Nephron (organoid): ENCODE measurements at regions not wholly inside any gene's neighbourhood (a gene's known extent, or its start where the extent isn't known, plus 50 kb on each side); places are given as distances from the start of the nearest gene placed in this dataset.

Experiments used
- H3K27ac Mint-ChIP-seq, 3 experiments: 2 replicates each; pipeline ENCODE4 v1.8.0; 2020; ENCODE audit warnings: mixed read lengths in 3 of 3, mild to moderate bottlenecking in 2 of 3, moderate library complexity in 1 of 3
- H3K27me3 Mint-ChIP-seq: 2 replicates; pipeline ENCODE4 v1.8.0; 2021; ENCODE audit warnings: low read depth, mild to moderate bottlenecking, moderate library complexity, mixed read lengths
- H3K36me3 Mint-ChIP-seq: 2 replicates; pipeline ENCODE4 v1.8.0; 2020; ENCODE audit warnings: low read depth, mixed read lengths
- H3K4me1 Mint-ChIP-seq: 2 replicates; pipeline ENCODE4 v1.8.0; 2020; ENCODE audit warnings: mixed read lengths
- H3K4me3 Mint-ChIP-seq, 3 experiments: 2 replicates each; pipeline ENCODE4 v1.8.0; 2020; ENCODE audit warnings: mild to moderate bottlenecking in 3 of 3, mixed read lengths in 3 of 3, moderate library complexity in 2 of 3
- H3K9me3 Mint-ChIP-seq: 2 replicates; pipeline ENCODE4 v1.8.0; 2020; ENCODE audit warnings: mixed read lengths
- CTCF ChIP-seq, 3 experiments: fragments of 200-600 bp; sonication (generic); IDR thresholded peaks; one replicate each; pipeline ENCODE4 v1.5.0; 2021; ENCODE audit warnings: antibody characterized with exemption in 3 of 3; ENCODE audit not compliant: unreplicated experiment in 3 of 3

- Mint-ChIP-seq H3K27me3 (peaks cover 3% of the 10 kb centered on the region), H3K4me3 (no peak overlapping the region), H3K4me1 (peaks cover 79% of the 10 kb centered on the region), H3K36me3 (no peaks in the 10 kb centered on the region), H3K9me3 (peaks cover 6% of the 10 kb centered on the region), H3K27ac (peak overlapping the region in 1 of 3 experiments; percentile 62)
- TF ChIP-seq CTCF (IDR thresholded peaks at IDR 0.05; ENCODE audit: unreplicated experiment in 3 of 3): no peak
Observed at GRCh38 chr10:31617133-31617532, 298.1 kb downstream of the ZEB1 start.

- H3K27me3 Mint-ChIP-seq: peaks cover 3% of the 10 kb centered on the region
- H3K4me3 Mint-ChIP-seq: no peak overlapping the region
- H3K4me1 Mint-ChIP-seq: peaks cover 76% of the 10 kb centered on the region
- H3K9me3 Mint-ChIP-seq: peaks cover 6% of the 10 kb centered on the region
- H3K27ac Mint-ChIP-seq: peak overlapping the region in 2 of 3 experiments; percentile 57 to 73
- TF ChIP-seq CTCF (IDR thresholded peaks at IDR 0.05; ENCODE audit: unreplicated experiment in 3 of 3): no peak
- no peaks in the 10 kb centered on the region for H3K36me3 Mint-ChIP-seq
Observed at GRCh38 chr10:31615129-31615528, 296.1 kb downstream of the ZEB1 start.

GRCh38 chr10:31614611-31615010, 295.6 kb downstream of the ZEB1 start:
- TF ChIP-seq CTCF (IDR thresholded peaks at IDR 0.05; ENCODE audit: unreplicated experiment in 3 of 3): no peak
- H3K9me3 Mint-ChIP-seq: peaks cover 6% of the 10 kb centered on the region
- no peaks in the 10 kb centered on the region for H3K36me3 Mint-ChIP-seq
- H3K27me3 Mint-ChIP-seq: peaks cover 3% of the 10 kb centered on the region
- no peak overlapping the region for H3K4me3 Mint-ChIP-seq
- H3K4me1 Mint-ChIP-seq: peaks cover 71% of the 10 kb centered on the region
- peak overlapping the region in 2 of 3 experiments; percentile 57 to 73 for H3K27ac Mint-ChIP-seq

- no peak overlapping the region for H3K4me3 Mint-ChIP-seq
- no peak for TF ChIP-seq CTCF (IDR thresholded peaks at IDR 0.05; ENCODE audit: unreplicated experiment in 3 of 3)
- peaks cover 47% of the 10 kb centered on the region for H3K4me1 Mint-ChIP-seq
- H3K9me3 Mint-ChIP-seq: peaks cover 6% of the 10 kb centered on the region
- peak overlapping the region; percentile 21 to 73 (median 72) for H3K27ac Mint-ChIP-seq
- no peaks in the 10 kb centered on the region for H3K36me3 Mint-ChIP-seq
- no peaks in the 10 kb centered on the region for H3K27me3 Mint-ChIP-seq
Observed at GRCh38 chr10:31612082-31612481, 293.1 kb downstream of the ZEB1 start.

GRCh38 chr10:31611161-31611560, 292.1 kb downstream of the ZEB1 start:
- no peak for TF ChIP-seq CTCF (IDR thresholded peaks at IDR 0.05; ENCODE audit: unreplicated experiment in 3 of 3)
- Mint-ChIP-seq H3K9me3 (peaks cover 6% of the 10 kb centered on the region), H3K36me3 (no peaks in the 10 kb centered on the region), H3K27ac (peak overlapping the region in 2 of 3 experiments; percentile 72 to 73), H3K27me3 (no peaks in the 10 kb centered on the region), H3K4me1 (peaks cover 40% of the 10 kb centered on the region), H3K4me3 (no peak overlapping the region)

- Mint-ChIP-seq H3K27ac (no peak overlapping the region), H3K27me3 (no peaks in the 10 kb centered on the region), H3K36me3 (no peaks in the 10 kb centered on the region), H3K4me3 (no peak overlapping the region), H3K4me1 (peaks cover 24% of the 10 kb centered on the region), H3K9me3 (no peaks in the 10 kb centered on the region)
- no peak for TF ChIP-seq CTCF (IDR thresholded peaks at IDR 0.05; ENCODE audit: unreplicated experiment in 3 of 3)
Observed at GRCh38 chr10:31607481-31607880, 288.5 kb downstream of the ZEB1 start.
